CD4-positive, alpha-beta T cell treated with Interleukin-2 at 100 ng/mL for 4 hours (primary cell): ENCODE measurements at regions not wholly inside any gene's neighbourhood (a gene's known extent, or its start where the extent isn't known, plus 50 kb on each side); places are given as distances from the start of the nearest gene placed in this dataset.

Experiments
- DNase-seq: peaks from one replicate; pipeline ENCODE4 v3.0.0-alpha.2; 2020; ENCODE audit warnings: low spot score

GRCh38 chr18:38966841-38967240 lies 1401.2 kb upstream of the CELF4 start:
- DNase-seq = no peak

- no peak for DNase-seq
These were observed 1398.5 kb upstream of the CELF4 start for GRCh38 chr18:38963943-38964660.

GRCh38 chr18:38961880-38962279 lies 1396.3 kb upstream of the CELF4 start:
- DNase-seq = no peak

GRCh38 chr18:38957736-38958135 lies 1392.1 kb upstream of the CELF4 start:
- no peak for DNase-seq

GRCh38 chr18:38956068-38956467 lies 1390.5 kb upstream of the CELF4 start:
- no peak for DNase-seq

GRCh38 chr18:38951633-38952032 lies 1386.0 kb upstream of the CELF4 start:
- no peak for DNase-seq

GRCh38 chr18:38948436-38948835 lies 1382.8 kb upstream of the CELF4 start:
- DNase-seq = no peak

- no peak for DNase-seq
These were observed 1378.9 kb upstream of the CELF4 start for GRCh38 chr18:38944446-38945024.

- DNase-seq = no peak
These were observed 1376.3 kb upstream of the CELF4 start for GRCh38 chr18:38941711-38942561.

- peak; percentile 89 for DNase-seq
These were observed 1375.4 kb upstream of the CELF4 start for GRCh38 chr18:38940863-38941531.

DNA sequence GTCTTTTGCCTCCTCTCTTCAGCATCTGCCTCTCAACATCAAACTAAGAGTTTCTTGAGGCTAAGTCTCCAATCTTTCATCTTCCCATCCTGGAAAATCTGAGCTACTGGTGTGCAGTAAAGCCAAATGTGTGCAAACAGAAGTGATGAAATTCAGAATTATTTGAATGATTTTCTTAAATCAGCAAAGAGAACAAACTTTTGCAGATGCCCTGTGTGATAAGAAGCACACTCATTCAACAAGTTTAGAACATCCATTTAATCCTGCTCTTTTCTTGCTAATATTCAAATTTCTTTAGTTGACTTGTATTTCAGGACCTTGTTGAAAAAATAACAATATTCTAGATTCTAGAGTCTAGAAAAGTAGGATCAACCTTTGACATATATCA lies 1374.9 kb upstream of the CELF4 start:
- DNase-seq = peak; percentile 4

DNA sequence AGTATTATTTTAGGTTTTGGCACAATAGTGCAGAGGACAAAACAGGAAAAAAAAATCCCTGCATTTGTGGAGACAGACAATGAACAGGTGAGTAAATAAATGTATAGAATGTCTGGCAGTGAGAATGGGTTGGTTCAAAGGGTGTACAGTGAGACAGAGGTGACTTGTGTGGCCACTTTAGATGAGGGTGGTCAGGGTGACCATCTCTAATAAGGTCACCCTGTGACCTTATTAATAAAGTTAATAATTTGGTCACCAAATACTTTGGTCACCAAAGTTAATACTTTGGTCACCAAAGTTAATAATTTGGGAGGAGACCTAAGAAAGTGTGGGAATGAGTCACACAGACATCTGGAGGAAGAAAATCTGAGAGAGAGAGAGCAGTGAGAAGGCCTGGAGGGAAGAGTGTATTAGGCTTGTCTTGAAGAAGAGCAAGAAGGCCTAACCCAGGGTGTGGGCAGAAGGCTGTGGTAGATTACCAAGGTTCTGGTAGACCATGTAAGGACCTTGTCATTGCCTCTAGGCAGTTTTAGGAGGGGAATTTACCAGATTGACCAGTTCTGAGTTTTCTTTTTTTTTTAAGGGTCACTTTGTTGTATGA lies 1368.4 kb upstream of the CELF4 start:
- DNase-seq = no peak

DNA sequence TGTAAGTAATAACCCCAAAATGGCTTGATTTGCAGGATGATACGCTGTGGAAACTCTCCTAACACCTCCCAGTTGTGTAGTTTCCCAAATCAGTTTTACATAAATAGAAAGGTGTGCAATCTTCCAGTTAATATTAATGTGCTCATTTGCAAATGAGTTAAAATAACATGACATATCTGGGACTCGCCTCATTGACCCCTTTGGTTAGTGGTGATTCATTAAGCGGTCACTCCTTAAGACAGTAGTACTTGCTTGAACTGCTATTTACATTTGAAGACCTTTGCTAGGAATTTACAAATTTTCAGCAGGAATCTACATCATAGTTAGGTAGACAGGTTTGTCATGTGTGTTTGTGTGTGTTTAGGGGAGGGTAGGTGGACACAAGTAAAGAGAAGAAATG lies 1367.7 kb upstream of the CELF4 start:
- no peak for DNase-seq

DNA sequence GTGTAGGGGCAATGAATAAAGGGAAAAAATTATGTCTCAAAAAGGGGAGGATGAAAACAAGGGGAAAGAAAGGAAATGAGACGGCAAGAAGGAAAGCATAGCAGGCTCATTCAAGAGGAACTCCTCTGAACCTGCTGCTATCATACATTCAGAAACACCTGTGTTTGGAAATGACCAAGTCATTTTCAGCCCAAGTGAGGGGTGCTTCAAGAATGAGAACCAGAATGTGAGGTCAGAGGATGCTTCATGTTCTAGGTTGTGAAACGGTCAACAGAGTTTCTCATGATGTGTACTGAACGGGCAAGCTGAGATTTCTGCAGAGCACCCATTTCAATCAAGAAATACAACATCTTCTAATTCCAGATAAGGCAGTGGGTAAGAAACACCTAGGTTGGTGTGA lies 1367.2 kb upstream of the CELF4 start:
- no peak for DNase-seq

- DNase-seq = no peak
These were observed 1366.1 kb upstream of the CELF4 start for GRCh38 chr18:38931754-38932050.

DNA sequence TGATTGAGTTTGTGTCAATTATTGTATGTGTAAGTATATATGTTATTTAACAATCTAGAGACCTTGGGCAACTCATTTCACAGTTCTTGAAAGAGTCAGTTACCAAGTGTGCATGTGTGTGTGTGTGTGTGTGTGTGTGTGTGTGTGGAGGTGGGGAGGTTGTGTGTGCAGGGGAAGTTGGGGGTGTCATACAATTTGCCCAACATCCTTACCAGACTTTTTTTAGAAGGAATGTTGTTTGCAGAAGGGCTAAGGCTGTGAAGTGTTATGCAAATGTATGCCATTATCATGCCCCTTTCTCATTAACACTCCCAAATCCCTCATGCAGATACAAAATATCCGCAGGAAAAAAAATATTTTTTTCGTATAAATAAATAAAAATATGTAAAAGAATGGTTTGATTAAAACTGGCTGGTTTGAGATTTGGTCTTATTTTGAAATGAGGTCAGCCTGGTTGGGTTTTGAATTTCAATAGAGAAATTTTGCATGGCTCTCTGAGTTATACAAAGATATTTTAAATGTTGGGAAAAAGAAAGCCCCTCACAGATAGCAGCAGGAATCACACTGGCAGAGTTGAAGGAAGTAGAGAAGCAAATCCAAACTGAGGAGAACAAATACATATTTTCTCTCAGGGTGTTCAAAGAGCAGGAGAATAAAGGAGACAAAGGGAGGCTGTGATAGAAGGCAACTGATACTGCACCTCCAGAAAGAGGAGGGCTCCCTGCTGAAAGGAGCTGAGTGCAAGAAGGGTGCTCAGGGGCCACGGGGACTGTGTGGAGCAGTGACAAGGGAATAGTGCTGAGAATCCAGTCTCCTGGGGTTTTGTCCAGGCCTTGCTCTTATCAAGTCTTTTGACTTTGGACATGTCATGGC lies 1365.5 kb upstream of the CELF4 start:
- no peak for DNase-seq

- no peak for DNase-seq
These were observed 1357.9 kb upstream of the CELF4 start for GRCh38 chr18:38923540-38923939.

DNA sequence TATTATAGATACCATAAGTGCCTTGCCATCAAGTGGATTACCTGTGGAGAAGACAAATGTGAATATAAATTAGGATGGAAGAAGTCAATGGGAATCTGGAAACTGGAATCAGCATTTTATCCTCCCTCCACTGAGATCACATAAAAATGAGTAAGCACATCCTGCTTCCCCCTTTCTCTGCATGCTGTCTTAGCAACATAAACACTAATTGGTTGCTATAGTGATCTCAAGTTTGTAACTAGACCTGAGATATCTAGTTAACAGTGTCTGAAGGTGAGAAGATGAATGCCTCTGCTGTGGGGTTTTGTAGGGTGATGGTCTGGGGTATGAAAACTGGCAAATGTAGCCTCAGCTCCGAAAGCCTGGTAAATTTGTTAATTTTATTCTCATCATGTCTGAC lies 1357.5 kb upstream of the CELF4 start:
- DNase-seq = no peak

- DNase-seq = no peak
These were observed 1344.4 kb upstream of the CELF4 start for GRCh38 chr18:38909972-38910371.

GRCh38 chr18:38902796-38903195 lies 1337.2 kb upstream of the CELF4 start:
- DNase-seq = no peak

DNA sequence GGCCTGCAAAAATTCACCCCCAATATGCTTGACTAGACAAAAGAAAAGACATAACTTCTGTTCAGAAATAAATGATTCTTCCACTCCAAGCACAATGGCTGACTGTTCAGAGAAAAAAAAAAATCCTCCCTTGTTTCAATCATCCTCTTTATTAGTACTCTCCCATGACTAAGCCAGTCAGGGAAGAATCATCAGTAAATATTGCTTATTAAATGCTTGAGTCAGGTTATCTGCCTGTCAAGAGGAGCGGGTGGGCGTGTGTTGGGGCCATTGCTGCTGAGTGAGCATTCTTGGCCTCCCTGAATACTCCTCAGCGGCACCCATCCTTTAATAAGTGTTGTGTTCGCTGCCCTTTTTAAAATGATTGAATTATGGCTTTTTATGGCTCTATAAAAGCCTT lies 1334.8 kb upstream of the CELF4 start:
- no peak for DNase-seq
